HL-60/S4 treated with retinoic acid at 250 ng/mL for 4 days and 3 days (cell line): ENCODE measurements at regions not wholly inside any gene's neighbourhood (a gene's known extent, or its start where the extent isn't known, plus 50 kb on each side); places are given as distances from the start of the nearest gene placed in this dataset.

Experiments used
- in situ Hi-C: fragments of 300-500 bp; cut with MboI; formaldehyde crosslinking; loops from 2 replicates; pipeline ENCODE4 v1.7.0; 2022; ENCODE audit warnings: low sequenced_read_pairs

DNA sequence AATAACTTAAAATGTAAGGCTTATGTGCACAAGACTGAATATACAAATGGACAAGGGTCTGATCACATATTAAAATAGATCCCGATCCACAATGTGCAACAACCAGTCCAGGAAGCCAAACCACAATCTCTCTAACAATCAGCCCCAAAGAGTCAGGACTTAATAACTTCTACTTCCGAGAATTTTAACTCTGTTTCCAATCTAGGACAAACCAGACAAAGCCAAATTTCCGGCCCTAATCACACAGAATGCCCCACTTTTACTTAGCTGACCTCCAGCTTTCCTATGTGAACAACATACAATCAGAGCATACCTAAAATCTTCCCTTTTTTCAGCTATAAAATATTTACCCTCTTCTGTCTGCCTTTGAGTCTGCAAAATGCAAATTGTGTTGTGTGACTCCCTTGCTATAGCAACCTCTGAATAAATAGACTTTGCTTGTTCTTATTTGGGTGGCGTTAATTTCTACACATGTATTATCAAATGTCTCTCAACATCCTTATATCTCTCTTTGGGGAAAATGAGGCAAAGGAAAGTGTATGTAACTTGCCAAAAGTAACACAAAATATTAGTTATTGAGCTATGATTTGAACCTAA, 381.9 kb upstream of the MC4R start:
- in situ Hi-C loops = no loop called here

DNA sequence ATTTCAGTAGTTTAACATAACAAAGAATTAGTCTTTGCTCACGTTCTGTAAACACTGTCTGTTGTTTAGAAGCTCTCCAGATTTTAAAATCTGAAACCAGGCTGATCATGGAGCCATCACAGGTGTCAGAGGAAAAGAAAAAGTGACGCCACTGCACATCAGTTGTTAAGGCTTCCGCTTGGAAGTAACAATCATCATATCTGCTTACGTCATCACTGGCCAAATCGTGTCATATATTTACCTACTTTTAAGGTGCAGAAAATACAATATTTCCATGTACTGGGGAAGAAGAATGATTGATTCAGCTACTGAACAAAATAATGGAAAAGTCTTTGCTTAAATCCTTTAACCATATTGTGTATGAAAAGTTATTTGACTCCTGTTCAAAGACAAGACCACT, 382.6 kb upstream of the MC4R start:
- in situ Hi-C loops = no loop called here

DNA sequence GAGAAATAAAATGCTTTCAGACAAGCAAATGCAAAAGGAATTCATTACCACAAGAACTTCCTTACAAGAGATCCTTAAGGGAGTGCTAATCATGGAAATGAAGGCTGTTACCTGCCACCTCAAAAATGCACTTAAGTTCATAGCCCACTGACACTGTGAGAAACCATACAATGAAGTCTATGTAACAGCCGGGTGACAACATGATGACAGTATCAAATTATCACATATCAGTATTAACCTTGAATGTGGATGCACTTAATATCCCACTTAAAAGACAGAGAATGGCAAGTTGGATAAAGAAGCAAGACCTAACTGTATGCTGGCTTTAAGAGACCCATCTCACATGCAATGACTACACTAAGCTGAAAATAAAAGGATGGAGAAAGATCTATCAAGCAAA, 403.4 kb upstream of the MC4R start:
- in situ Hi-C loops = no loop called here

DNA sequence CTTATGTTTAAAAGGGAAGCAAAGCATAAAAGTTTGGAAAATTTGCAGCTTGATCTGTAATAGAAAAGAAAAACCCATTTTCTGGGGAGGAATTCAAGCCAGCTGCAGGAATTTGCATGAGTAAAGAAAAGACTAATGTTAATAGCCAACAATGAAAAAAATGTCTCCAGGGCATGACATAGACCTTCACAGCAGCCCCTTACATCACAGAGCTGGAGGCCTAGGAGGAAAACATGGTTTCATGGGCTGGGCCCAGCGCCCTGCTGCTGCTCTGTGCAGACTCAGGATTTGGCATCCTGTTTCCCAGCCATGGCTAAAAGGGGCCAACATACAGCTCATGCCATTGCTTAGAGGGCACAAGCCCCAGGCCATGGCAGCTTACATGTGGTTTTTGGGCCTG, 411.6 kb upstream of the MC4R start:
- in situ Hi-C loops = no loop called here

DNA sequence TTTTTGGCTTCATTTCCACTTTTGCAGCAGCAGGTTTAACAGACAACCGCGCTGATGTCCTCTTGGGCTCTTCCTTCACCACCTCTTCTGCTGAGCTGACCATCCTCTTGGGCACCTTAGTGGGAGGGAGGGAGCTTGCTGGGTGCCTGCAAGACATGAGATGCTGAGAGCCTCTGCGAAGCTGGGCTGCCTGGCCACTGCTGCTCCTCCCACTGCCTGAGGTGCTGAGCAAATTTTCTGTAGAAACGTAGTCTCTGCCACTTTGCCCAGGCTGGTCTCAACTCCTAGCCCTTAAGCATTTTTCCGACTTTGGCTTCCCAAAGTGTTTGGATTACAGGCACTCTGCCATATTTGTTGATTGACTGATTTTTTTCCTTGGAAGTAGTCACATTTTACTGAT, 422.2 kb upstream of the MC4R start:
- in situ Hi-C loops = no loop called here

DNA sequence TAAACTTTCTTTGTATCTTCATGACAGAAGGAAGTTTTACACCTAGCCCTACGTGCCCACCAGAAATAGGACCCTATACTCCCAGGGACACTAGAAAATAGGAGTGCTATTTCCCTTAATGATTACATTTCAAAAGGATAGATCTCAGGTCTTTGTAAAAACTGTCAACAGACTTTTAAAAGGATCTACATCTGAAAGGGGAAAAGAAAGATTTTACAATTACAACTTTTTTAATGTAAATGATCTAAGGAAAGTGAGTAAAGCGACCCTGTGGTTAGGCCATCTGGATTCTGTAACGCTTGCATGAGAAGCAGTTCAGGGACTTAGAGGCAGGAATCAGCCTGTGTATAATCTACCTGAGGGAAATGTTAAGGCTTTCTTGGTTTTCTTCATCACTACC, 431.8 kb upstream of the MC4R start:
- in situ Hi-C loops = no loop called here

DNA sequence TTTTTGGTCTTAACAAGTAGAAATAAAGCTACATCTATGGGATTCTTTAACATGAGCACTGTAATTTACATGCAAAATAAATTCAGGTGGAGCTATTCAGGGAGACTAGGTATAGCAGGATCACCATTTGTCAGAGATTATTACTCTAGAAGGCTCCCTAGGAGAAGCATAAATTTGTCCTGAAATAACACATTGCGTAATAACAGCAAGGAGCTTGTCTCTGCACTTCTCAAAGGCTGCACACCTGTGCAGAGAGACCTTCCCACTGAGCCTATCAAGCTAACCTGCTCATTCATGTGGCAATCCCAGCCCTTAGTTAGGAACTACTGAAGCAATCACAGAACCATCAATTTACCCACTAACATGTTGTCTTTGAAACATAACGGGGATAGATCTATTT, 437.4 kb upstream of the MC4R start:
- in situ Hi-C loops = no loop called here

DNA sequence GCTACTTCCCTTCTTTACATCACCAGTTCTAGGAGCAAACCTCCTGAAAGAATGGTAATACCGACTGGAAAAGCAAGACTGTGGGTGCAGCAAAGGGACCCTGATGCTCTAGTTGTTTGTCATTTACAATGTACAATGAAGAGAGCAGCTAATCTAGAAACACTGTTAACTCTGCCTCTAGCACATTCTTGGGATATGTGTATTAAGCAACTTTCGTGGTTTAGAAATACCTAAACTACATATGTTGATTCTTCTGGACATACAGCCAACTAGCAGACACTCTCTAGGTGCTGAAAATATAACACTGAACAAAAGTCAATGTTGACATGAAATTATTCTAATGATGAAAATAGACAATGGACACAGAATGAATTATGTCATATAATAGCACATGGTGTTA, 440.3 kb upstream of the MC4R start:
- in situ Hi-C loops = no loop called here

DNA sequence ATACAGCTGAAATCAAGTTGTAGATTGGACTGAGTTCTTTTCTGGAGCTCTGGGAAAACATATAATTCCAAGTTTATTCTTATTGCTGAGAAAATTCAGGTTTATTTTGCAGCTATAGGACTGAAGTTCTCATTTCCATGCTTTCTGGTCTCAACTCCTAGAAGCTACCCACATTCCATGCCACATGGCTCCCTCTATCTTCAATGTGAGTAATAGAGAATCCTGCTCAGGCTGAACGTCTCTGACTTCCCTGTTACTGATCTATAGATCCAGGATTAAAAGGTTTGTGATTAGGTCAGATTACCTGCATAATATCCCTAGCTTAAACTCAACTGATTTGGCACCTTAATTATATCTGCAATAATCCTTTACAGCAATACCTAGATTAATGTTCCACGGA, 453.8 kb upstream of the MC4R start:
- in situ Hi-C loops = no loop called here

DNA sequence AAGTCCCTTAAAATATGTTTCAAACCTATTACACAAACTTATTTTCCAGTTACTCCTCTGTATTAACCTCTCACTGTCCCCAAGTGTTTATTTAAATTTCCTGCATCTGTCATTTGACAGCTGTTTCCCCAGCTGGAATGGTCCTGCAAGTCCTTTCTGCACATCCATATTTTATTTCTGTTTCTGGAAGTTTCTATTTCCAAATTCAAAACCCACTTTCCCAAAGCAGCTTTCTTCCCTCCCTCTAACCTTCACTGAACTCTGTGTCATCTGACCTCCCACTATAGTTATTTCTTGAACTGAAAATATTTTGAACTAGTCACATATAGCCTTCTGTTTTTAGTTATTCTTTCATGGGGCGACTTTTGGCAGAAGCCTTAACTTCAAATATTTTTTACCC, 459.4 kb upstream of the MC4R start:
- in situ Hi-C loops = no loop called here

DNA sequence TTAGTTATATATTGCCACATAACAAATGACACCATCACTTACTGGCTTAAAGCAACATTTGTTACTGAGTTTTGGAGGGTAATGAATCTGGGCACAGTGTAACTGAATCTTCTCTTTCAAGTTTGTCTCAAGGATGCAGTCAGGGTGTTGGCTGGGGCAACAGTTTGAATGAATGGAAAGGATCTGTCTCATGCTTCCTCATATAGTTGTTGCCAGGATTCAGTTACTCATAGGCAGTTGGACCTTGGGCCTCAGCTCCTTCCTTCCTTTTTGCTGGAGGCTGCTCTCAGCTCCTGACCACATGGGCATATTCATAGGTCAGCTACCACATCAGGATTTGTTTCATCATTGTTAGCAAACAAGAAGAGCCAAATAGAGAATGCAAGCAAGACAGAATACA, 466.1 kb upstream of the MC4R start:
- in situ Hi-C loops = no loop called here

DNA sequence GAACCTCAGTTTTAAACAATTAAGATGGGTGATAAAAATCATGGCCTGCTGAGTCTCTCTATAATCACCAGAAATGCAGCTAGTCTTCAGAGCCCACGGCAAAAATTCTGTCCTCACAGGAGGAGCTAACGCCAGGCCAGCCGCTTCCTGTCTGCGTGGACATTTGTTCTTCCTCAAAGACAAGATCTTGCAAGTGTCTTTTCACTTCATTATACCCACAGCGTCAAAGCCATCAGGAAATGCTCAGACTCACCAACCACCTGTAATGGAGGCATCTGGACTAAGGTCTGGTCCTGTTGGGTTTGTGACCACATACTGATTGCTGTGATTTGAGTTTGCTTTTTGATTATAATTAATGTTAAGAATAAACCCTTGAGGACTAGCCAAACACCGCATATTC, 473.8 kb upstream of the MC4R start:
- in situ Hi-C loops = no loop called here

DNA sequence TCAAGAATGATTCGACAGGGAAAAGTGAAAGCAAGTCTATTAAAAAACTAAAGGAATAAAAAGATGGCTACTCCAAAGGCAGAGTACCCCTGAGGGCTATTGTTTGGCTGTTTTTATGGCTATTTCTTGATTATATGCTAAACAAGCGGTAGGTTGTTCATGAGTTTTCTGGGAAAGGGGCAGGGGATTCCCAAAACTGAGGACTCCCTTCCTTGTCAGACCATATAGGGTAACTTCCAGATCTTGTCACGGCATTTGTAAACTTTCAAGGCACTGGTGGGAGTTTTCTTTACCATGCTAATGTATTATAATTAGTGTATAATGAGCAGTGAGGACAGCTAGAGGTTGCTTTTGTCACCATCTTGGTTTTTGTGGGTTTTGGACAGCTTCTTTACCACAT, 474.9 kb upstream of the MC4R start:
- in situ Hi-C loops = no loop called here

DNA sequence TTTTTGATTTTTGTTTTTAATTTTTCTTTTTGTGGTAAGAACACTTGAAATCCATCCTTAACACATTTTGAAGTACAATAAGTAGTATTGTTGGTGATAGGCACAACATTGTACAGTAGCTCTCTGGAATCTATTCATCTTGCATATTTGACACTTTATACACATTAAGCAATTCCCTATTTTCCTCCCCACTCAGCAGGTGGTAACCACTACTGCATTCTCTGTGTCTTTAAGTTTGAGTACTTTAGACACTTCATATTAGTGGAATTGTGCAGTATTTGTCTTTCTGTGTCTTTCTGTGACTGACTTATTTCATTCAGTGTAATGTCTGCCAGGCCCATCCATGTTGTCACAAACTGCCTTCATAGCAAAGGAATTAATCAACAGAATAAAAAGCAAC, 471.7 kb upstream of the CDH20 start:
- in situ Hi-C loops = no loop called here

DNA sequence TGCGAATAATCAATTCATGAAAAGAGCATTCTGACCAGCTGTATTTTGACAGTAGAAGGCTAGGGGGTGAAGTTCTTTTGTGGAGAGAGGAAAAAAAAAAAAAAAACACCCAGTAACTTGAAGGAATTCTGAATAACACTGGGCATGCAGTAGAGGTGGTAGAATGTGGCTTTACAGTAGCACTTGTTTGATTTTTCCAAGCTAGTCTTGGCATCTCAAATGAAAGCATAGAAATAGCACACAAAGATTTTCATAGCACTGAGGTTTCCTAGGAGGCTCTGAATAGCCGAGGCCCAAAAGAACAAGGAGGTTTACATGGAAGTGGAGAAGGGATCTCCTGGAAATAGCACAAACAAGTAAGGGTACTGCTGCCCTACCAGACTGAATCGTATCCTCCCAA, 470.2 kb upstream of the CDH20 start:
- in situ Hi-C loops = no loop called here

DNA sequence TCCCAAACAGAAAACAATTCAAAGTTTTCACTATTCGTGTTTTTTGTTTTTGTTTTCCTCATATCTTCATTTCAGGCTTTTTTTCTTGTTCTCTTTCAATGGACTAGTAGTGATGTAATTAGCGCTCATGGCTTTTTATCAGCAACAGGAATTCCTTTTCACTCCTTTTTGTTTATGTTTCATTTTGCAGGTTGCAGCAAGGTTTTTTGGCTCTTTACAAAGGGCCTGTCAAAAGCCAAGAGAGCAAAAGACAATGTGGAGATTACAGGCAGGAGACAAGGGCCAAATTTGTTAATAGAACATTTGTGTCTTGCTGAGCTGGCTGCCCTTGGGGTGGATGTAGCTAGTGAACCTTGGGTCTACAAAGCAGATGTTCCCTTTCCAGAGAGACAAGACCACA, 467.4 kb upstream of the CDH20 start:
- in situ Hi-C loops = no loop called here

DNA sequence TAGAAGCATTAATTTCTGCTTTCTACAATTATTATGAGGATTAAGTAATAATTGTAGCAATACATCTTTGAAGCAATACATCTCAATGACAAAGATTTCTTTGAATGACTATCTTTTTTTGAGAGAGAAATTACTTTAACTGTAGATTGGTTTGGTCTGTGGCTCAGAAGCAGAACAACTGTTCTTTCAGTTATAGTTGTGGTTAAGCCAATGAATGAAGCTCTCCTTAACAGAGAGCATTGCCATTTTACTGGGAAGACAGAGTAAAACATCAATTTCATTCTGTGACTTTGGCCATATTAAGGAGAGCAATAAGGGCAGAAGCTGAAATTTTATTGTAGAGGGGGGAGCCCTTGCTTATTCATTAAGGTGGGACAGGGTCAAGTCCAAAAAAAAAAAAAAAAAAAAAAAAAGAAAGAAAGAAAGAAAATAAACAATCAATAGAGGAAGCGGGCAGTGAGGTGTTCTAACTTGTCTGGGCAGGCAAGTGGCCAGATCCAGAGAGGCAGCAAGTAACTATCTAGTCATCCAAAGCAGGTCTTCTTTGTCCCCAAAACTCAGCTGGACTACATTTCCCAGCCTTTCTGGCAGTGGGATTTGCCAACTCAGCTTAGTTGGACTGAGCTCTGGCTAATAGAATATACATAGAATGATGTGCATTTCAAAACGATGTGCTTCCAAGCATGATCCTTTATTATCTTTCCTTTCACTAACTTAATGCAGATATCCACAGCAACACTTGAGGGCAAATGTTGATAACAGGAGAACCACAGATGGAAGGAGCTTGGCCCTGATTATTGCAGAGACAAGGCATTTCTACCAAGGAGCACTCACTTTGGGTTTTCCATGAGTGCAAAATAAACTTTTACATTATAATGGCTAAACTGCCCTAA, 462.7 kb upstream of the CDH20 start:
- in situ Hi-C loops = no loop called here

DNA sequence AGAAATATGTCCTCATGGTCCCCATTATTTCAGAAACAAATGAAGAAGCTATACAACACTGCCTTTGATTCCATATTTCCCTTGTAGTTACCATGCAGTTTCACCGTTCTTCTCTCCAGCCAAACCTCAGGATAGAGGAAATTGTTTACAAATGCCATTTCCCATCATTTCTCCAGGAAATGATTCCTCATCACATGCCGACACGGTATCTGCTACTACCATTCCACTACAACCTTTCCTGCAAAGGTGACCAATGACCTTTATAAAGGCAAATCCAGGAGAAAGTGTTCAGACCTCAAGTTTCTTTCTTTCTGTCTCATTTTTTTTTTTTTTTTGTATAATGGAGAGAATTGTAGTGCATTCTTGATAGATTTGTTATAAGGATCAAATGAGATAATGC, 460.8 kb upstream of the CDH20 start:
- in situ Hi-C loops = no loop called here

DNA sequence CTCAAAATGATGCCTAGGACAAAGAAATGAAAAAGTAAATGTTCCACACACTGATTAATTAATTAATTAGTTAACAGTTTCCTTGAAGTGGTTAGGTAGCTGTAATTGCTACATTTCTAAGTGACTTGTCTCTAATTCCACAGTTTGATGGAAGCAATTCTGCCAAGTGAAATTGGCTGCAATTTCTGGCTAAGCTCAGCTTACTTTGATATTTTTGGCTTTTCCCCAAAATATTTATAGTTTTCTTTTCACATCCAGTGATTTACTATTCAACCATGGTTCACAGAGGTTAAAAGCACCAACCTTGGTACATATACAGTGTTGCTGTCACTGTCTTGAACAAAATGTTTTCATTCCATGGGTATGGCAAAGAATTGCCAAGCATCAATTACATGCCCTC, 459.5 kb upstream of the CDH20 start:
- in situ Hi-C loops = no loop called here

DNA sequence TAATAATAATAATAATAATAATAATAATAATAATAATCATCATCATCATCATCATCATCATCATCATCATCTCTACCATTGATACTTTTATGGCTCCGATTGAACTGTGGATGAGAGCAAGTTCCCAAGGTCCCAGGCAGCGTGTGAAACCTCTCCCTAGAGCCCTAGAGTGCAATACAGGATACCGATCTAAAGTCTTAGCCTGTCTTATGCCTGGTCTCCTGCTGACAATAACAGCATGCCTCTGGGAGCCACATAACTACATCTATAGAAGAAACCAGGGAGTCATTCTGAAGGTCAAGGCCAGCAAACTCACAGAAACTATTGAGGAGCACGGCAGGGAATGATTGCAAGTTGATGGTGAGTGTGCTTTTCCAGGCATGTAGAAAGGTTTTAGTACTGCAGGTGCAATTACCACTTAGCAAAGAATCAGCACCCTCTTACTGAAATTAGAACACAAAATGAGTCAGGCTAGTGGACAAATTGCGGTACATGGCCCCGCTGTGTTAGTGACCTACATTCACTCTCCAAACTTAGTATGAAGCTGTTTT, 457.2 kb upstream of the CDH20 start:
- in situ Hi-C loops = no loop called here

DNA sequence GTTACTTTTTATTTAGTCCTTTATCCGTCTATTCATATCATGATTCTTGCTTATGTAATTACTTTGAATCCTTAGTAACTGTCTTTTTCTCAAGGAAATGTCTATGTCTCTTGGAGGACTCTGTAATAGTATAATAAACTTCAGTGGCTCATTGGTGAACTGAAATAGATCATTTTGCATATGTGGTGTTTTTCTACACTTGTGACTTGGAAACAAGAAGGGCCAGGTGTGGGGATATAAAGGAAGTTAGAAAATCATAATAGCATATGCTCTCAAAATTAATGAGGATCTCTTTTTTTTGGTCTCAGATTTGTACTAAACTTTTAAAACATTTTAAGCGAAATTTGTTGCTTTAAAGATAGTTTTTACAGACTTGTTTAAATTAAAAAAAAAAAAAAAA, 453.0 kb upstream of the CDH20 start:
- in situ Hi-C loops = no loop called here

DNA sequence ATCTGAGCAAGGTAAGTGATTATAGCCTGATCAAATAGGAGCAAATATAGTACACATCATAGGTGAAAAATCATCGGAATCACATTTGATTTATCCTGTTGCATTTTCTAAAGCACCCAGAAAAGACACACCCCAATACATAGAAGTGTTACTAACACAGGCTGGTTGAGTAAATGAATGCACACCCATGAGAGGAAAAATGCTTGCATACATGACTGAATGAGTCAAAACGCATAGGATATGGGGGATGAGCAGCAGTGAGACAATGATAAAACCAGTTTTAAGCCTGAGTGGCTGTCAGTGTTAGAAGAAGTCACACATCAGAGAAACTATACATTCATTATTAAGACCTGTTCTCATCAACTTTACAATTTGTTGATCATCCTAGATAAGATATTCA, 449.6 kb upstream of the CDH20 start:
- in situ Hi-C loops = no loop called here
